DOHH2 (cell line): ENCODE measurements at regions not wholly inside any gene's neighbourhood (a gene's known extent, or its start where the extent isn't known, plus 50 kb on each side); places are given as distances from the start of the nearest gene placed in this dataset.

Experiments used
- H3F3A ChIP-seq: fragments of 200-600 bp; sonication (generic), shearing (Covaris generic); 2 replicates; pipeline ENCODE4 v1.6.0; 2016; ENCODE audit warnings: antibody characterized with exemption, mild to moderate bottlenecking; ENCODE audit not compliant: control insufficient read depth, insufficient read depth
- H3K27ac ChIP-seq: fragments of 200-600 bp; sonication (generic); 2 replicates; pipeline ENCODE4 v1.5.1; 2014; ENCODE audit warnings: low read depth, mild to moderate bottlenecking, low read length, moderate library complexity
- H3K27me3 ChIP-seq: fragments of 200-600 bp; sonication (generic); 2 replicates; pipeline ENCODE4 v1.6.1; 2014; ENCODE audit warnings: mild to moderate bottlenecking, low read length, mixed read lengths; ENCODE audit not compliant: control insufficient read depth
- H3K36me3 ChIP-seq: fragments of 200-600 bp; sonication (generic); 2 replicates; pipeline ENCODE4 v1.6.1; 2014; ENCODE audit warnings: mild to moderate bottlenecking, low read length, moderate library complexity, mixed read lengths; ENCODE audit not compliant: control insufficient read depth
- H3K4me1 ChIP-seq: fragments of 200-600 bp; sonication (generic); 2 replicates; pipeline ENCODE4 v1.6.1; 2014; ENCODE audit warnings: mild to moderate bottlenecking, low read length, mixed read lengths; ENCODE audit not compliant: control insufficient read depth
- H3K4me2 ChIP-seq: fragments of 200-600 bp; sonication (generic); 2 replicates; pipeline ENCODE4 v1.6.0; 2014; ENCODE audit warnings: mild to moderate bottlenecking, low read length, moderate library complexity
- H3K4me3 ChIP-seq: fragments of 200-600 bp; sonication (generic); 2 replicates; pipeline ENCODE4 v1.5.1; 2014; ENCODE audit warnings: mild to moderate bottlenecking, low read length, mixed read lengths
- H3K79me2 ChIP-seq: fragments of 200-600 bp; sonication (generic); 2 replicates; pipeline ENCODE4 v1.6.1; 2014; ENCODE audit warnings: mild to moderate bottlenecking, low read length, mixed read lengths; ENCODE audit not compliant: control insufficient read depth
- H3K9me2 ChIP-seq: fragments of 200-600 bp; sonication (generic); replicated peaks from 2 replicates; pipeline ENCODE4 v1.6.1; 2014; ENCODE audit warnings: mild to moderate bottlenecking, low read length, mixed read lengths; ENCODE audit not compliant: control insufficient read depth
- H3K9me3 ChIP-seq: fragments of 200-600 bp; sonication (generic); 2 replicates; pipeline ENCODE4 v1.6.1; 2014; ENCODE audit warnings: antibody characterized with exemption, low read length, mixed read lengths; ENCODE audit not compliant: control insufficient read depth, insufficient read depth
- H4K20me1 ChIP-seq: fragments of 200-600 bp; sonication (generic); 2 replicates; pipeline ENCODE4 v1.6.0; 2014; ENCODE audit warnings: low read depth, mild to moderate bottlenecking, antibody characterized with exemption, low read length, moderate library complexity; ENCODE audit not compliant: control insufficient read depth, insufficient read depth
- EZH2phosphoT487 ChIP-seq: fragments of 200-600 bp; sonication (generic); IDR thresholded peaks from 2 replicates; pipeline ENCODE4 v1.6.1; 2017; ENCODE audit warnings: borderline replicate concordance, mild to moderate bottlenecking, antibody characterized with exemption, low read length, moderate library complexity, mixed read lengths
- TF ChIP-seq, protein P1 (sequence below): fragments of 200-600 bp; sonication (generic); IDR thresholded peaks from one replicate; pipeline ENCODE4 v1.5.1; 2014; ENCODE audit warnings: antibody characterized with exemption, mild to moderate bottlenecking, low read depth, low read length; ENCODE audit not compliant: poor library complexity, severe bottlenecking

DNA sequence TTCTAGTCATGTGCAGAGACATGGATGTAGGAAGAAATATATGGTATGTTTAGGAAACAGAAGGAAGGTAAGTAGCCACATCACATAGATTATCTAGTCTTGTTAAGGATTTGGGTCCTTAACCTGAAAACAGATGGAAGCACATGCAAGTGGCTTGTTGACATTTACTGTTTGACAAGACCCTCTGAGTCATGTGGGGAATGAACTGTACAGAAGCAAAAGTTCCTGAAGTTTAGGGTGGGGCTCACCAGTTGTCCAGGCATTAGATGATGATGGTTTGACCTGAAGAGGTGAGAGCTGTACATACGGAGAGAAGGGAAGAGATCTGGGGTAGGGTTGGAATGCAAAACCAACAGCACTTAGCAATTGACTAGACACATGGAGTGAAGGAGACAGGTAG lies 281.1 kb upstream of the GRIP1 start:
- H4K20me1 ChIP-seq, result no peaks in the 10 kb centered on the region
- H3K27me3 ChIP-seq, result no peaks in the 10 kb centered on the region
- no peaks in the 10 kb centered on the region for H3K4me1 ChIP-seq
- no peak overlapping the region for H3K4me3 ChIP-seq
- H3K9me3 ChIP-seq, result no peaks in the 10 kb centered on the region
- no peaks in the 10 kb centered on the region for H3K79me2 ChIP-seq
- no peaks in the 10 kb centered on the region for H3F3A ChIP-seq
- H3K27ac ChIP-seq, result no peak overlapping the region
- H3K9me2 ChIP-seq, result no peaks in the 10 kb centered on the region
- no peaks in the 10 kb centered on the region for H3K36me3 ChIP-seq
- TF ChIP-seq, protein P1, sequence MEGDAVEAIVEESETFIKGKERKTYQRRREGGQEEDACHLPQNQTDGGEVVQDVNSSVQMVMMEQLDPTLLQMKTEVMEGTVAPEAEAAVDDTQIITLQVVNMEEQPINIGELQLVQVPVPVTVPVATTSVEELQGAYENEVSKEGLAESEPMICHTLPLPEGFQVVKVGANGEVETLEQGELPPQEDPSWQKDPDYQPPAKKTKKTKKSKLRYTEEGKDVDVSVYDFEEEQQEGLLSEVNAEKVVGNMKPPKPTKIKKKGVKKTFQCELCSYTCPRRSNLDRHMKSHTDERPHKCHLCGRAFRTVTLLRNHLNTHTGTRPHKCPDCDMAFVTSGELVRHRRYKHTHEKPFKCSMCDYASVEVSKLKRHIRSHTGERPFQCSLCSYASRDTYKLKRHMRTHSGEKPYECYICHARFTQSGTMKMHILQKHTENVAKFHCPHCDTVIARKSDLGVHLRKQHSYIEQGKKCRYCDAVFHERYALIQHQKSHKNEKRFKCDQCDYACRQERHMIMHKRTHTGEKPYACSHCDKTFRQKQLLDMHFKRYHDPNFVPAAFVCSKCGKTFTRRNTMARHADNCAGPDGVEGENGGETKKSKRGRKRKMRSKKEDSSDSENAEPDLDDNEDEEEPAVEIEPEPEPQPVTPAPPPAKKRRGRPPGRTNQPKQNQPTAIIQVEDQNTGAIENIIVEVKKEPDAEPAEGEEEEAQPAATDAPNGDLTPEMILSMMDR, result no peak
- TF ChIP-seq EZH2phosphoT487, result no peak
- H3K4me2 ChIP-seq, result no peak overlapping the region

DNA sequence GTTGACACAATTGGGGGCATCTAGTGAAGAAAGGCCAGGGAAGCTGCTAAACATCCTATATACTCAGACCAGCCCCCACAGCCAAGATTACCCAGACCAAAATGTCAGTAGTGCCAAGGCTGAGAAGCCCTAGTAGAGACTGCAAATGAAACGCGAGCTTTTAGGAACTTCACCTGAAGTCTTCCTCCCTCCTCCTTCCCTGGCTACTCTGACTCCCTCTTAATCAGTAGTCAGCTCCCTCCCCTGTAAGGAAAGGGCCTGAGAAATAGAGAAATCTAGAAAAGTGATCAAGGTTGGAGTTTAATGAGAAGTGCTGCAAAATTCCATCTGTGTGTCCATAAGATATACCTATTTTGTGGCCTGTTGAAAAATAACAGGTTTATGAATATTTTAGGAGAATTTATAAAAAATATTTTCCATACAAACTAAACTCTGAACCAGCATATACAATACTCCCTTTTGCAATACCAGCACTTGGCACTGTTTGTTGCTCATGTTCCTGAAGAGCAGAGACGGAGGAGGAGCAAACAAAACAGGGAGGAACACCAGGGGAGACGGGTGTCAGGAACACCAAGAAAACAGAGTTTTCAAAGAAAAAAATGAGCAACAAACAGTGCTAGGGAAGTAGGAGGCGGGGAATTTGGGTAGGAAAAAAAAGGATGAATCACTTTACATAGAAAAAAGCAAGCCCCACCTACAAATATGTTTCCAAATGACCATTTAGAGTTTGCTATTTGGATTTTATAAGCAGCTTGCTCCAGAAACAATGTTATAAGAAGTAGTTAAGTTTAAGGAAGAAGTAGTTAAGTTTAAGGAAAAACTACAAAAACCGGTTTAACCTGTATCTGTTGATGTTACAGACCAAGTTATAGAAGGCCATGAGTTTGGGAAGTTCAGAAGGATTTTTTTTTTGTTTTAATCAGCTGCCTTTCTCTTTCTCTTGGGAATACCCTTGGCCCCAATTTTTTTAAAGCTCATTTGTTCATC lies 282.1 kb upstream of the GRIP1 start:
- Histone ChIP-seq H3K27me3 (no peaks in the 10 kb centered on the region), H3K79me2 (no peaks in the 10 kb centered on the region), H3K27ac (no peak overlapping the region), H3K4me1 (no peaks in the 10 kb centered on the region), H4K20me1 (no peaks in the 10 kb centered on the region), H3K4me2 (no peak overlapping the region), H3F3A (no peaks in the 10 kb centered on the region), H3K4me3 (no peak overlapping the region), H3K9me3 (no peaks in the 10 kb centered on the region), H3K9me2 (no peaks in the 10 kb centered on the region), H3K36me3 (no peaks in the 10 kb centered on the region)
- TF ChIP-seq, protein P1, result no peak
- no peak for TF ChIP-seq EZH2phosphoT487

DNA sequence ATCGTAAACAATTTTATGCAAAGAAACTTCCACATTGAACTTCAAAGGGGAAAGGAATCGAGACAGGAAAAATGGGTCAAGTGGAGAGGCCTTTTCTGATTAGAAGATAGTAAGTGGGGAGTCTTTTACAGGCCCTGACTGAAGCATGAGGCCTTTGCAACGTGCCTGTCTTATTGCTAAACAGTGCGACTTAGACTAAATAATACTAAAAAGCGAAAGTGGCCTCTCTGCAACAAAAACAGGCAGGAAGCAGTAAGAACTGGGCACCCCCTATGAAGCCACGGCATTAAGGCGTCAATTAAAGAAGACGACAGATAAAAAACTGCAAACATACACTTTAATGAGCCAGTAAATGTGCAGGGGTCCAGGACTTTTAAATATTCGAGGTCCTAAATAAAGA lies 283.4 kb upstream of the GRIP1 start:
- Histone ChIP-seq H3K27me3 (no peaks in the 10 kb centered on the region), H3K36me3 (no peaks in the 10 kb centered on the region), H3K79me2 (no peaks in the 10 kb centered on the region), H3K4me1 (no peaks in the 10 kb centered on the region), H3F3A (no peaks in the 10 kb centered on the region), H3K27ac (no peak overlapping the region), H4K20me1 (no peaks in the 10 kb centered on the region), H3K4me2 (no peak overlapping the region), H3K4me3 (no peak overlapping the region), H3K9me2 (no peaks in the 10 kb centered on the region), H3K9me3 (no peaks in the 10 kb centered on the region)
- TF ChIP-seq, protein P1, result no peak
- TF ChIP-seq EZH2phosphoT487, result no peak
